Gastrocnemius medialis (tissue), 4 donors: ENCODE measurements at regions not wholly inside any gene's neighbourhood (a gene's known extent, or its start where the extent isn't known, plus 50 kb on each side); places are given as distances from the start of the nearest gene placed in this dataset.

Source experiments
- ATAC-seq, 2 donors: fragments of 150-250 bp; one replicate each; pipeline ENCODE4 v1.9.1; 2016
- DNase-seq, 2 donors: peaks; one replicate each; pipeline ENCODE4 v3.0.0-alpha.2; 2019
- H3K27ac ChIP-seq, 4 donors: fragments of 200-600 bp; sonication (generic); 1 replicate in 1 of 4; 2 replicates in 3 of 4; pipeline ENCODE4 v1.5.1; 2016 to 2018; ENCODE audit warnings: mild to moderate bottlenecking in 2 of 4, moderate library complexity in 1 of 4
- H3K27me3 ChIP-seq, 3 donors: fragments of 200-600 bp; sonication (generic) in 2 of 3; 1 replicate in 1 of 3; 2 replicates in 2 of 3; pipeline versions ENCODE4 v1.5.1 to v1.6.0; 2016 to 2019; ENCODE audit warnings: mild to moderate bottlenecking in 1 of 3, moderate library complexity in 1 of 3
- H3K36me3 ChIP-seq, 2 donors: fragments of 200-600 bp; sonication (generic) in 1 of 2; one replicate each; pipeline ENCODE4 v1.5.1; 2017 to 2018
- H3K4me1 ChIP-seq, 2 donors: fragments of 200-600 bp; sonication (generic) in 1 of 2; one replicate each; pipeline ENCODE4 v1.5.1; 2016 to 2017; ENCODE audit warnings: mild to moderate bottlenecking in 2 of 2
- H3K4me3 ChIP-seq, 4 donors: fragments of 200-600 bp; sonication (generic) in 3 of 4; 1 replicate in 1 of 4; 2 replicates in 3 of 4; pipeline ENCODE4 v1.5.1; 2016 to 2019; ENCODE audit warnings: mild to moderate bottlenecking in 2 of 4
- H3K9me3 ChIP-seq, 3 donors: fragments of 200-600 bp; sonication (generic) in 2 of 3; 1 replicate in 1 of 3; 2 replicates in 2 of 3; pipeline ENCODE4 v1.5.1; 2016 to 2019
- CTCF ChIP-seq, 5 experiments: fragments of 450-650 bp in 3 of 5; fragments of 200-600 bp in 2 of 5; sonication (generic) in 2 of 5; IDR thresholded peaks in 4 of 5; conservative IDR thresholded peaks in 1 of 5; 1 replicate in 4 of 5; 2 replicates in 1 of 5; pipeline ENCODE4 v1.5.1; 2016 to 2019; ENCODE audit warnings: antibody characterized with exemption in 5 of 5, mild to moderate bottlenecking in 3 of 5, moderate library complexity in 3 of 5
- POLR2A ChIP-seq, 2 donors: fragments of 450-650 bp; IDR thresholded peaks; one replicate each; pipeline ENCODE4 v1.6.1; 2017; ENCODE audit warnings: antibody characterized with exemption in 2 of 2, mild to moderate bottlenecking in 2 of 2, moderate library complexity in 2 of 2
- in situ Hi-C, 4 donors: fragments of 200-750 bp; cut with MboI; loops; one replicate each; pipeline versions ENCODE4 v1.15.0 to v1.8.0; 2017; ENCODE audit warnings: low sequenced_read_pairs in 4 of 4
- intact Hi-C: fragments of 100-400 bp; cut with DNase I; formaldehyde crosslinking; loops from one replicate; pipeline ENCODE4 v1.15.1; 2023; ENCODE audit warnings: low total_unique reads

- DNase-seq (no peak), ATAC-seq (no peak)
- in situ Hi-C loops (no loop called here), intact Hi-C loops (no loop called here)
- Histone ChIP-seq H3K4me3 (no peak overlapping the region), H3K27ac (no peak overlapping the region), H3K9me3 (no peaks in the 10 kb centered on the region), H3K36me3 (no peaks in the 10 kb centered on the region), H3K27me3 (no peaks in the 10 kb centered on the region), H3K4me1 (no peaks in the 10 kb centered on the region)
- no peak for TF ChIP-seq POLR2A (IDR thresholded peaks at IDR 0.05)
- TF ChIP-seq CTCF (IDR thresholded peaks at IDR 0.05 in 4 of 5, conservative IDR thresholded peaks at IDR 0.05 in 1 of 5): no peak
These were observed 299.9 kb upstream of the SFRP2 start for GRCh38 chr4:154088741-154089140.

DNA sequence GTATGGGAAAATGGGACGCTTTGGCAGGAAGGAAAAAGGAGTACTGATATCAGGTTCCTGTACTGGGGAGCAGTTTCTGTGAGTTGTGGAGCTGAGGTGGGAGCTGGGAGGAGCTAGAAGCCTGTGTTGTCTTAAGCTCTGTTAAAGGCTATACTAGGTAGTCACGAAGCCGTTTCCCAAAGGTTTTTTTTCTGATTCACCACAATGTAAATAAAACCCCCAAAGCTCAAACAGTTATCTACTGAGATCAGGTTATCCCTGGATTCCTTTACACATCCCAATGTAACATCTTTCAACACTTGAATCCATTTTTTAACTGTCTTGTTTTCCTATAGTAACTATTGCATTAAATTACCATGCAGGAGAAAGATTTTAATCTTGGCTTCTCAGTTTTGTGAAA, 297.4 kb upstream of the SFRP2 start:
- Histone ChIP-seq H3K36me3 (no peaks in the 10 kb centered on the region), H3K27me3 (no peaks in the 10 kb centered on the region), H3K27ac (no peak overlapping the region), H3K9me3 (no peaks in the 10 kb centered on the region), H3K4me3 (no peak overlapping the region), H3K4me1 (no peaks in the 10 kb centered on the region)
- in situ Hi-C loops: no loop called here
- intact Hi-C loops: no loop called here
- TF ChIP-seq CTCF (IDR thresholded peaks at IDR 0.05 in 4 of 5, conservative IDR thresholded peaks at IDR 0.05 in 1 of 5) (no peak), POLR2A (IDR thresholded peaks at IDR 0.05) (no peak)
- ATAC-seq: no peak
- no peak for DNase-seq

- intact Hi-C loops (no loop called here), in situ Hi-C loops (no loop called here)
- Histone ChIP-seq H3K27me3 (no peaks in the 10 kb centered on the region), H3K9me3 (no peaks in the 10 kb centered on the region), H3K4me3 (no peak overlapping the region), H3K4me1 (no peaks in the 10 kb centered on the region), H3K27ac (no peak overlapping the region), H3K36me3 (no peaks in the 10 kb centered on the region)
- TF ChIP-seq CTCF (IDR thresholded peaks at IDR 0.05 in 4 of 5, conservative IDR thresholded peaks at IDR 0.05 in 1 of 5): no peak
- TF ChIP-seq POLR2A (IDR thresholded peaks at IDR 0.05): no peak
- DNase-seq (no peak), ATAC-seq (no peak)
These were observed 296.0 kb upstream of the SFRP2 start for GRCh38 chr4:154084864-154085263.

DNA sequence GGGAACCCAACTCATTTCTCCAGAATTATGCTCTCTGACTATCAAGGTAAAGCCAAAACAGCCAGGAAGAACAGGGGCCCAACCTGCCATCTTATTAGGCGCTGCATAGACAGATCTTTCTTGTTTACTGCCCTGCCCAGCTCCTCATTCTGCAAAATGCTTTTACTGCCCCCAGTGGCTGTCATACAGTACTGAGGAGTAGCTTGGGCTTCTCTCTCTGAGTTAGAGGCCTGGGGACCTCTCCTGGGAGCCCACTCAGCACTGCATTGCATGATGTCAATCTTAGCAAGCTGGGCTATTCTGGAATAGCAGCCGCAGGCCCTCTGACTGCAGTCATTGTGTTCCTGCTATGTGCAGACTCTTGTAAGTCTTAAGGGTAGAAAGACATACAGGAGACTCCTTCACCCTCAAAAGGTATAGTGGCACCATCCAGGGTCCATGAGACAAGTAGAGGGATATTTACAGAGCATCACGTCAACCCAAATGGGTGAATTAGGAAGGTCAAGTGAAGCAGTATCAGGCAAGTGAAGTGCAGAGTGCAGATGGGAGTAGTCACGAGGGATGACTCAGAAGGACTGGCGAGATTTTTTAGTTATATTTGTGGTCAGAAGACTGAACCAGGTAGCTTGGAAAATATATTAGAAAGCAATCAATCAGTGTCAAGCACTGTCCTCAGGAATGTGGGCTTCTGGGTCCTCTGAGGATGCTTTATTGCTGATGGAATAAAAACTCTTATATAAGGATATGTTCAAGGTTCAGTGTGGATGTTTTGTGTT, 294.1 kb upstream of the SFRP2 start:
- no peak overlapping the region for H3K4me3 ChIP-seq
- H3K4me1 ChIP-seq: no peaks in the 10 kb centered on the region
- no peaks in the 10 kb centered on the region for H3K27me3 ChIP-seq
- no peaks in the 10 kb centered on the region for H3K36me3 ChIP-seq
- DNase-seq: no peak
- H3K27ac ChIP-seq: no peak overlapping the region
- no peaks in the 10 kb centered on the region for H3K9me3 ChIP-seq
- intact Hi-C loops (no loop called here), in situ Hi-C loops (no loop called here)
- TF ChIP-seq CTCF (IDR thresholded peaks at IDR 0.05 in 4 of 5, conservative IDR thresholded peaks at IDR 0.05 in 1 of 5) (no peak), POLR2A (IDR thresholded peaks at IDR 0.05) (no peak)
- no peak for ATAC-seq

DNA sequence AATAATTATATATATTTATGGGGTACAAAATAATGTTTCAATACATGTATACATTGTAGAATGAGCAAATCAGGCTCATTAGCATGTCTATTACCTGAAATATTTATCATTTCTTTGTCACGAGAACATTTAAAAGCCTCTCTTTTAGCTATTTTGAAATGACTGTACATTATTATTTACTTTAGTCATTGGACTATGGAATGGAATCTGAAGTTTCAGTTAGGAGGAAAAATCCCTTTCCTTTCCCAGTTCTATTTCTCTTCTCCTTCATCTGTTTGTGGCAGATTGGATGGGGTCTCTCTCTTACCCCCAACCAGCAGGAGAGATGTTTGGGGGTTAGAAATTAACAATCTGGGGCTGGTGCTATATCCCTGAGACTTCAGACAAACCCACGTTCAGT, 292.5 kb upstream of the SFRP2 start:
- H3K4me1 ChIP-seq: no peaks in the 10 kb centered on the region
- in situ Hi-C loops (no loop called here), intact Hi-C loops (no loop called here)
- H3K9me3 ChIP-seq: no peaks in the 10 kb centered on the region
- H3K36me3 ChIP-seq: no peaks in the 10 kb centered on the region
- no peak overlapping the region for H3K27ac ChIP-seq
- no peak for DNase-seq
- no peak for TF ChIP-seq CTCF (IDR thresholded peaks at IDR 0.05 in 4 of 5, conservative IDR thresholded peaks at IDR 0.05 in 1 of 5)
- TF ChIP-seq POLR2A (IDR thresholded peaks at IDR 0.05): no peak
- H3K4me3 ChIP-seq: no peak overlapping the region
- ATAC-seq: no peak
- H3K27me3 ChIP-seq: no peaks in the 10 kb centered on the region
